Neural cell (in vitro differentiated cells): ENCODE measurements at regions not wholly inside any gene's neighbourhood (a gene's known extent, or its start where the extent isn't known, plus 50 kb on each side); places are given as distances from the start of the nearest gene placed in this dataset.

Experiments
- H2AFZ ChIP-seq: fragments of 200-600, 300-800 bp; sonication (generic), shearing (Covaris generic); 2 replicates; pipeline ENCODE4 v1.6.0; 2014; ENCODE audit warnings: low read depth, mild to moderate bottlenecking, antibody characterized with exemption, low read length, moderate library complexity
- H3F3A ChIP-seq: fragments of 200-600 bp; shearing (Covaris generic); 2 replicates; pipeline ENCODE4 v1.6.1; 2016; ENCODE audit warnings: mild to moderate bottlenecking, moderate library complexity, mixed read lengths, antibody characterized with exemption, low read length; ENCODE audit not compliant: insufficient read depth, poor library complexity, severe bottlenecking
- H3K27ac ChIP-seq: fragments of 200-600, 300-800 bp; sonication (generic), shearing (Covaris generic); 2 replicates; pipeline ENCODE4 v1.5.1; 2014; ENCODE audit warnings: mild to moderate bottlenecking, low read length, moderate library complexity
- H3K27me3 ChIP-seq: fragments of 300-800, 200-600 bp; sonication (generic), shearing (Covaris generic); 2 replicates; pipeline ENCODE4 v1.6.0; 2014; ENCODE audit warnings: mild to moderate bottlenecking, low read depth, low read length, moderate library complexity; ENCODE audit not compliant: insufficient read depth
- H3K36me3 ChIP-seq: fragments of 300-800, 200-600 bp; sonication (generic), shearing (Covaris generic); 2 replicates; pipeline ENCODE4 v1.5.1; 2014; ENCODE audit warnings: mild to moderate bottlenecking, antibody characterized with exemption, low read length, moderate library complexity; ENCODE audit not compliant: insufficient read depth
- H3K4me2 ChIP-seq: fragments of 300-800, 200-600 bp; sonication (generic), shearing (Covaris generic); 2 replicates; pipeline ENCODE4 v1.6.0; 2014; ENCODE audit warnings: mild to moderate bottlenecking, low read length
- H3K4me3 ChIP-seq: fragments of 300-800, 200-600 bp; sonication (generic), shearing (Covaris generic); 2 replicates; pipeline ENCODE4 v1.5.1; 2014; ENCODE audit warnings: mild to moderate bottlenecking, low read length, moderate library complexity
- H3K79me2 ChIP-seq: fragments of 200-600 bp; shearing (Covaris generic); replicated peaks from 2 replicates; pipeline ENCODE4 v1.6.0; 2014; ENCODE audit warnings: mild to moderate bottlenecking, low read length, moderate library complexity; ENCODE audit not compliant: insufficient read depth
- H3K9ac ChIP-seq: fragments of 300-800, 200-600 bp; sonication (generic), shearing (Covaris generic); 2 replicates; pipeline ENCODE4 v1.6.1; 2016; ENCODE audit warnings: mild to moderate bottlenecking, low read length, mixed read lengths
- H3K9me2 ChIP-seq: fragments of 200-600 bp; shearing (Covaris generic); 2 replicates; pipeline ENCODE4 v1.6.1; 2016; ENCODE audit warnings: mild to moderate bottlenecking, low read length, mixed read lengths; ENCODE audit not compliant: insufficient read depth
- H3K9me3 ChIP-seq: fragments of 200-600, 300-800 bp; sonication (generic), shearing (Covaris generic); 2 replicates; pipeline ENCODE4 v1.6.1; 2016; ENCODE audit warnings: mild to moderate bottlenecking, mixed run types, low read length, moderate library complexity, mixed read lengths
- H4K20me1 ChIP-seq: fragments of 200-600 bp; shearing (Covaris generic); 2 replicates; pipeline ENCODE4 v1.6.1; 2016; ENCODE audit warnings: mild to moderate bottlenecking, mixed run types; ENCODE audit not compliant: insufficient read depth
- EP300 ChIP-seq: fragments of 450-650 bp; conservative IDR thresholded peaks from 2 replicates; pipeline ENCODE4 v1.6.1; 2014; ENCODE audit warnings: antibody characterized with exemption, mild to moderate bottlenecking, moderate library complexity; ENCODE audit not compliant: poor library complexity, severe bottlenecking
- EZH2 ChIP-seq: fragments of 200-600, 300-800 bp; shearing (Covaris generic), sonication (generic); IDR thresholded peaks from 2 replicates; pipeline ENCODE4 v1.6.1; 2014; ENCODE audit warnings: antibody characterized with exemption, low read length, borderline replicate concordance, mild to moderate bottlenecking; ENCODE audit not compliant: insufficient read depth, poor library complexity, severe bottlenecking
- MXI1 ChIP-seq: fragments of 450-650 bp; conservative IDR thresholded peaks from 2 replicates; pipeline ENCODE4 v1.6.1; 2014; ENCODE audit warnings: antibody characterized with exemption, mild to moderate bottlenecking; ENCODE audit not compliant: poor library complexity, severe bottlenecking
- POLR2AphosphoS5 ChIP-seq: IDR thresholded peaks from 2 replicates; pipeline ENCODE4 v1.6.1; 2012
- RAD21 ChIP-seq: fragments of 450-650 bp; conservative IDR thresholded peaks from 2 replicates; pipeline ENCODE4 v1.6.1; 2014; ENCODE audit warnings: antibody characterized with exemption, mild to moderate bottlenecking, moderate library complexity
- SMC3 ChIP-seq: fragments of 450-650 bp; conservative IDR thresholded peaks from 2 replicates; pipeline ENCODE4 v1.6.1; 2014; ENCODE audit warnings: antibody characterized with exemption, mild to moderate bottlenecking, moderate library complexity; ENCODE audit not compliant: poor library complexity
- TAF1 ChIP-seq: IDR thresholded peaks from 2 replicates; pipeline ENCODE4 v1.6.1; 2012; ENCODE audit warnings: low read depth
- TF ChIP-seq, protein P1 (sequence below): IDR thresholded peaks from 2 replicates; pipeline ENCODE4 v1.6.1; 2012; ENCODE audit warnings: borderline replicate concordance
- TF ChIP-seq, protein P2 (sequence below): fragments of 450-650 bp; IDR thresholded peaks from 2 replicates; pipeline ENCODE4 v1.5.1; 2014; ENCODE audit warnings: antibody characterized with exemption, mild to moderate bottlenecking, moderate library complexity; ENCODE audit not compliant: poor library complexity, severe bottlenecking

DNA sequence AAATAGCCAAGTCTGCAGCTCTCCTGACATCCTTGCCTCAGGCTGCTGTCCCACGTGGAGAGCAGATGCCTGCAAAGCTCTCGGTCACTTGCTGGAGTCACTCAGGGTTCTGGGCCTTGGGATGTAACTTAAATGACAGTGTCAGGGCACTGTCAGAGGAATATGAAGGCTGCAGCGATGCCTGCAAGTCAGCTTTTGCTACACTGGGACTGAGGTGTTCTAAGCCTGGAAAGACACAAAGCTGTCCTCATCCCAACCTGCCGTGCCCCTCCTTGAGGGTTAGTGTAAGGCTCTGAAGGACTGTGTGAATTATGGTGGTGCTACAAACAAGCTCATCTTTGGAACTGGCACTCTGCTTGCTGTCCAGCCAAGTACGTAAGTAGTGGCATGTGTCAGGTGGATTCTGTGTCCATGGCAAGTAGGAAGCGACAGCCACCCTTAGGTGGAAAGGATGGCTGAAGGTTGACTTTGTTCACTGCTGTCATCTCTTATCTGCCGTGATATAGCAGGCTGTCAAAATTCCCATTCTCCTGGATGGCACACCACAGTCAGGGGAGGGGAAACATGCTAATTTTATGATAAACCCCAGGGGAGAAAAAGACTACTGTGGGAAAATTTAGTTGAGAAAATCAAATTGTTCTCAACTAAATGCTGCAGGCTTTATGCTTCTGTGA is 79.9 kb downstream of the DAD1 start:
- no peaks in the 10 kb centered on the region for H3K79me2 ChIP-seq
- no peaks in the 10 kb centered on the region for H3K9me3 ChIP-seq
- TF ChIP-seq EP300 = no peak
- TF ChIP-seq, protein P1, sequence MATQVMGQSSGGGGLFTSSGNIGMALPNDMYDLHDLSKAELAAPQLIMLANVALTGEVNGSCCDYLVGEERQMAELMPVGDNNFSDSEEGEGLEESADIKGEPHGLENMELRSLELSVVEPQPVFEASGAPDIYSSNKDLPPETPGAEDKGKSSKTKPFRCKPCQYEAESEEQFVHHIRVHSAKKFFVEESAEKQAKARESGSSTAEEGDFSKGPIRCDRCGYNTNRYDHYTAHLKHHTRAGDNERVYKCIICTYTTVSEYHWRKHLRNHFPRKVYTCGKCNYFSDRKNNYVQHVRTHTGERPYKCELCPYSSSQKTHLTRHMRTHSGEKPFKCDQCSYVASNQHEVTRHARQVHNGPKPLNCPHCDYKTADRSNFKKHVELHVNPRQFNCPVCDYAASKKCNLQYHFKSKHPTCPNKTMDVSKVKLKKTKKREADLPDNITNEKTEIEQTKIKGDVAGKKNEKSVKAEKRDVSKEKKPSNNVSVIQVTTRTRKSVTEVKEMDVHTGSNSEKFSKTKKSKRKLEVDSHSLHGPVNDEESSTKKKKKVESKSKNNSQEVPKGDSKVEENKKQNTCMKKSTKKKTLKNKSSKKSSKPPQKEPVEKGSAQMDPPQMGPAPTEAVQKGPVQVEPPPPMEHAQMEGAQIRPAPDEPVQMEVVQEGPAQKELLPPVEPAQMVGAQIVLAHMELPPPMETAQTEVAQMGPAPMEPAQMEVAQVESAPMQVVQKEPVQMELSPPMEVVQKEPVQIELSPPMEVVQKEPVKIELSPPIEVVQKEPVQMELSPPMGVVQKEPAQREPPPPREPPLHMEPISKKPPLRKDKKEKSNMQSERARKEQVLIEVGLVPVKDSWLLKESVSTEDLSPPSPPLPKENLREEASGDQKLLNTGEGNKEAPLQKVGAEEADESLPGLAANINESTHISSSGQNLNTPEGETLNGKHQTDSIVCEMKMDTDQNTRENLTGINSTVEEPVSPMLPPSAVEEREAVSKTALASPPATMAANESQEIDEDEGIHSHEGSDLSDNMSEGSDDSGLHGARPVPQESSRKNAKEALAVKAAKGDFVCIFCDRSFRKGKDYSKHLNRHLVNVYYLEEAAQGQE = no peak
- no peak for TF ChIP-seq TAF1
- no peak for TF ChIP-seq POLR2AphosphoS5
- TF ChIP-seq SMC3 = no peak
- TF ChIP-seq EZH2 = no peak
- TF ChIP-seq, protein P2, sequence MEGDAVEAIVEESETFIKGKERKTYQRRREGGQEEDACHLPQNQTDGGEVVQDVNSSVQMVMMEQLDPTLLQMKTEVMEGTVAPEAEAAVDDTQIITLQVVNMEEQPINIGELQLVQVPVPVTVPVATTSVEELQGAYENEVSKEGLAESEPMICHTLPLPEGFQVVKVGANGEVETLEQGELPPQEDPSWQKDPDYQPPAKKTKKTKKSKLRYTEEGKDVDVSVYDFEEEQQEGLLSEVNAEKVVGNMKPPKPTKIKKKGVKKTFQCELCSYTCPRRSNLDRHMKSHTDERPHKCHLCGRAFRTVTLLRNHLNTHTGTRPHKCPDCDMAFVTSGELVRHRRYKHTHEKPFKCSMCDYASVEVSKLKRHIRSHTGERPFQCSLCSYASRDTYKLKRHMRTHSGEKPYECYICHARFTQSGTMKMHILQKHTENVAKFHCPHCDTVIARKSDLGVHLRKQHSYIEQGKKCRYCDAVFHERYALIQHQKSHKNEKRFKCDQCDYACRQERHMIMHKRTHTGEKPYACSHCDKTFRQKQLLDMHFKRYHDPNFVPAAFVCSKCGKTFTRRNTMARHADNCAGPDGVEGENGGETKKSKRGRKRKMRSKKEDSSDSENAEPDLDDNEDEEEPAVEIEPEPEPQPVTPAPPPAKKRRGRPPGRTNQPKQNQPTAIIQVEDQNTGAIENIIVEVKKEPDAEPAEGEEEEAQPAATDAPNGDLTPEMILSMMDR = no peak
- TF ChIP-seq MXI1 = no peak
- no peak for TF ChIP-seq RAD21
- H3K4me2 ChIP-seq = no peak overlapping the region
- no peak overlapping the region for H3K9ac ChIP-seq
- no peak overlapping the region for H3K27ac ChIP-seq
- no peaks in the 10 kb centered on the region for H3K36me3 ChIP-seq
- H3K9me2 ChIP-seq = no peaks in the 10 kb centered on the region
- H3K4me3 ChIP-seq = no peak overlapping the region
- no peaks in the 10 kb centered on the region for H3F3A ChIP-seq
- H3K27me3 ChIP-seq = no peaks in the 10 kb centered on the region
- no peaks in the 10 kb centered on the region for H4K20me1 ChIP-seq
- H2AFZ ChIP-seq = no peak overlapping the region

- Histone ChIP-seq H3K9ac (no peak overlapping the region), H3K27me3 (no peaks in the 10 kb centered on the region), H3K4me2 (no peak overlapping the region), H3K36me3 (no peaks in the 10 kb centered on the region), H3F3A (no peaks in the 10 kb centered on the region), H2AFZ (no peak overlapping the region), H3K9me3 (no peaks in the 10 kb centered on the region), H3K4me3 (no peak overlapping the region), H4K20me1 (no peaks in the 10 kb centered on the region), H3K27ac (no peak overlapping the region), H3K9me2 (no peaks in the 10 kb centered on the region), H3K79me2 (no peaks in the 10 kb centered on the region)
- TF ChIP-seq SMC3 (no peak), MXI1 (no peak), EP300 (no peak), POLR2AphosphoS5 (no peak), EZH2 (no peak), RAD21 (no peak)
- TF ChIP-seq, protein P1 = no peak
- TF ChIP-seq, protein P2 = no peak
These were observed 80.4 kb downstream of the DAD1 start for GRCh38 chr14:22508662-22509035.
